IPS DF 6.9 (cell line): ENCODE measurements at regions not wholly inside any gene's neighbourhood (a gene's known extent, or its start where the extent isn't known, plus 50 kb on each side); places are given as distances from the start of the nearest gene placed in this dataset.

Source experiments
- DNase-seq: peaks from one replicate; pipeline ENCODE4 v3.0.0-alpha.2; 2013; ENCODE audit warnings: low read depth, low spot score
- H3K27ac ChIP-seq: one replicate; pipeline ENCODE4 v1.5.1; 2013; ENCODE audit warnings: low read length, control low read depth
- H3K27me3 ChIP-seq: 2 replicates; pipeline ENCODE4 v1.6.1; 2013; ENCODE audit warnings: mild to moderate bottlenecking, low read length; ENCODE audit not compliant: control insufficient read depth, insufficient read depth
- H3K36me3 ChIP-seq: 2 replicates; pipeline ENCODE4 v1.6.1; 2013; ENCODE audit warnings: low read length; ENCODE audit not compliant: control insufficient read depth, insufficient read depth
- H3K4me1 ChIP-seq: 2 replicates; pipeline ENCODE4 v1.6.1; 2013; ENCODE audit warnings: low read length; ENCODE audit not compliant: control insufficient read depth, insufficient read depth
- H3K4me3 ChIP-seq: 2 replicates; pipeline ENCODE4 v1.5.1; 2013; ENCODE audit warnings: mild to moderate bottlenecking, low read length
- H3K9me3 ChIP-seq: 2 replicates; pipeline ENCODE4 v1.6.1; 2013; ENCODE audit warnings: low read length, inconsistent platforms; ENCODE audit not compliant: control insufficient read depth, insufficient read depth
- WGBS: extraction: QIAGEN DNeasy Blood & Tissue Kit; methylation state at CpG from one replicate; pipeline ENCODE4 v1.1.7; 2013; ENCODE audit warnings: mixed read lengths, missing lambda C conversion rate; ENCODE audit not compliant: insufficient read length, insufficient coverage; 5-methylcytosine and 5-hydroxymethylcytosine counted together

DNA sequence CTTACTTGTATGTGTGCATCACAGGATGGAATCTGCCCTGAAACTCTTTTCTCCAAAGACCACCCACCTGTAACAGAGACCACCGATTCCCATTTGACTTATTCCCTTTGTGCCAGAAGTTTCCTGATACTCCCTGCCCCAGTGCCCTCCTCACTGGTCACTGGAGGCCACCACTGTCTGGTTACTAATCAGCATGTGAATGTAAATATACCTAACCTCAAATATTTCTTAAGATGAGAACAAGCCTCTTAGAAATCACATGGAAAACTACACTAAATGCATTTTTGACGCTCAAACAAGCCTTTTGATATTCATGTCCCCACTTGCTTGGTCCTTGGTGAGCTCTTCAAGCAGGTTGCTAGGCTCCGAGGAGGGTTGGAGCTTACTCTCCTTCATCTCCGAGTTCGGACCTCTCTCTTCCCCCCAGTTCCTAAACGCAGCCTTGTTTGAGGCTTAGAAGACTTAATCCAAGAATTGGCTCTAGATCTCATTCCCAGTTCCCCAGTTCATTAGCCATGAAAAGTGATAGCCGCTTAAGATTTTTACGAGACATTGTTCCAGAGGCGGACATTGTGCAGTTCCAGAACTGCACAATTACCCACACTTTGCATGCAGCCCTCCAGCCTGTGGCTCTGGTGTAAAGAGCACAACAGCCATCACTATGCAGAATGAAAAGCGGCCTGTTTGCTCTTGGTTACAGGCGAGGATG lies 579.2 kb upstream of the PSMD7 start:
- Histone ChIP-seq H3K4me3 (no peak overlapping the region), H3K36me3 (no peaks in the 10 kb centered on the region), H3K27me3 (no peaks in the 10 kb centered on the region), H3K9me3 (no peaks in the 10 kb centered on the region), H3K27ac (no peak overlapping the region), H3K4me1 (no peaks in the 10 kb centered on the region; the same call in 1 of the 2 replicates)
- DNase-seq: no peak
- no CpG with 5 or more reads among the region's 11 CpGs for WGBS

GRCh38 chr16:73714976-73715375 lies 581.6 kb upstream of the PSMD7 start:
- H3K36me3 ChIP-seq: no peaks in the 10 kb centered on the region
- whole genome bisulfite sequencing: no CpG with 5 or more reads among the region's 8 CpGs
- H3K4me3 ChIP-seq: no peak overlapping the region
- DNase-seq: no peak
- H3K27ac ChIP-seq: no peak overlapping the region
- H3K9me3 ChIP-seq: no peaks in the 10 kb centered on the region
- H3K27me3 ChIP-seq: no peaks in the 10 kb centered on the region
- H3K4me1 ChIP-seq: no peaks in the 10 kb centered on the region; the same call in 1 of the 2 replicates

DNA sequence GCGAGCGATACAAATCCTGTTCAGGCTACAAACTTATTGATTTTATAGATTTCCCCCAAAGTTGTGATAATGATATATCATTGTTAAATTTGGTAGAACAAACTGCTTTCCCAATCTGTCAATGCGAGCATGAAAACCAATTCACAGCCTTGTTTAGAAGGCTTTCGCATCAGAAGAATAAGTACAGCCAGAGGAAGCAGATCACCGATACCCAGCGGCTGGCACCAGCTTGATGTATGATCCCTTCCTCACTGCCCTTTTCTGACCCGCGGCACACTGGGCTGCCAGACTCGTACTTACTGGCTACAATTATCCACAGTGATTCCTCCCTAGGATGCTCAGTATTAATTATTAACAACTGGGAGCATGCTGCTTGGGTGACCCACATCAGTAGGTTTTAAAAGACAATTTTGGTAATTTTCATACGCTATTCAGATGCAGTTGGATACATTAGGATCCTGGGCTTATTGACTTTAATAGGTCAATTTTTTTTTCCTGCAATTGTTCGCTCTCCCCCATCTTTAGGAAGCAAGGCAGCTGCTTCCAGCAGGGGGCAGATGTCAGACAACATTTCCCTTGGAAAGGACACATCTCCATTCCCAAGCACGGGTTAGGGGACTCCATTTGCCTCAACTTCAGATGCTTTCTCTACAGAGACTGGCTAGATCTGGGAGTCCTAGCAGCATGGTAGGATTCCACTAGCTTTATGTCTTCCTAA lies 582.7 kb upstream of the PSMD7 start:
- no peak overlapping the region for H3K4me3 ChIP-seq
- WGBS: no CpG with 5 or more reads among the region's 12 CpGs
- H3K27me3 ChIP-seq: no peaks in the 10 kb centered on the region
- no peaks in the 10 kb centered on the region for H3K36me3 ChIP-seq
- no peaks in the 10 kb centered on the region; the same call in 1 of the 2 replicates for H3K4me1 ChIP-seq
- DNase-seq: no peak
- no peak overlapping the region for H3K27ac ChIP-seq
- H3K9me3 ChIP-seq: no peaks in the 10 kb centered on the region

DNA sequence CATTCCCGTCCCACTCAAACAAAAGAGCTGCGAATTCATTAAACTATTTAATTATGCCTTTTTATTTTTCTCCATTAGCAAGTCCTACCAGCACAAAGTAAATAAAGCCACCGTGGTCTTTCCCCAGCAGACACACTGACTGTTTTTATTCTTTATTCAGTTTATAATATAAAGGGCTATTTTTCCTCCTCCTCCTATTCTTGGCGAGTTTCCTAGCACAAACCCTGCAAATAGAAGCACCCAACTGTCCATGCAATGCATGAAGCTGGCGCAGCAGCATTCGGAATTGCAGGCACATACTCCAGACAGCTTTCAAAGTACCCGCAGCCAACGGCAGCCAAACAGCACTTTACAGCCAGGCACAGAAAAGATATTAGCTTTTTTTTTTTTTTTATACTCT lies 583.4 kb upstream of the PSMD7 start:
- no peaks in the 10 kb centered on the region for H3K9me3 ChIP-seq
- H3K36me3 ChIP-seq: no peaks in the 10 kb centered on the region
- no peak overlapping the region for H3K27ac ChIP-seq
- WGBS: no CpG with 5 or more reads among the region's 8 CpGs
- H3K4me3 ChIP-seq: no peak overlapping the region
- no peaks in the 10 kb centered on the region for H3K27me3 ChIP-seq
- H3K4me1 ChIP-seq: no peaks in the 10 kb centered on the region; the same call in 1 of the 2 replicates
- no peak for DNase-seq

DNA sequence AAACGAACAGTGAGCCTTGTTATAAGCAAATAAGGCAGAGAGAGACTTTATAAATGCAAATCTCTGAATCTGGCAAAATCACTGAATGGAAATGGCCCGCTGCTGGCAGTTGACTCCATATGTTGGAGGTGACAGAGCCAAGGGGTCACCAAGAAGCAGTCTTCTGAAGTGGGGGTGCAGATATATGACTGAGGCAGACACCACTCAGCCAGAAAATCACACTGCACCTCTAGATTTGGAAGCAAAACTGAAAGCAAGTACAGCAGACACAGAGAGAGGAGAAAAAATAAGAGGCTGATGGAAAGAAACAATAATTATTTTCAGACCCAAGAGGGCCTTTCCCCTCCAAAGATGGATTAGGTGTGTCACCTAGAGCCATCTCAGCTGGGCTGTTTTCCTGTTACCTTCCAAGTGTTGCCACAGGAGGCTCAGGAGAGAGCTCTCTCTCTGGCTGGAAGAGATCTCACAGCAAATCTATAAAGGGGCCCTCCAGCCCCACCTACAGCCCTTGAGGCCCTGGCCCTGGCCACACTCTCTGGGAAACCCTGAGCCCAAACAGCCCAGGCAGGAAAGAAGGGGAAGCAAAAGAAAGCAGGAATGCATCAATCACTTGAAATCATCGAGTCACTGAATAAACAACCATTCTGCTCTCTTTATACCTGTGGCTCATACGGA lies 585.1 kb upstream of the PSMD7 start:
- Histone ChIP-seq H3K4me1 (no peaks in the 10 kb centered on the region; the same call in 1 of the 2 replicates), H3K9me3 (no peaks in the 10 kb centered on the region), H3K4me3 (no peak overlapping the region), H3K27me3 (no peaks in the 10 kb centered on the region), H3K36me3 (no peaks in the 10 kb centered on the region), H3K27ac (no peak overlapping the region)
- no CpG with 5 or more reads among the region's 4 CpGs for WGBS
- DNase-seq: no peak

DNA sequence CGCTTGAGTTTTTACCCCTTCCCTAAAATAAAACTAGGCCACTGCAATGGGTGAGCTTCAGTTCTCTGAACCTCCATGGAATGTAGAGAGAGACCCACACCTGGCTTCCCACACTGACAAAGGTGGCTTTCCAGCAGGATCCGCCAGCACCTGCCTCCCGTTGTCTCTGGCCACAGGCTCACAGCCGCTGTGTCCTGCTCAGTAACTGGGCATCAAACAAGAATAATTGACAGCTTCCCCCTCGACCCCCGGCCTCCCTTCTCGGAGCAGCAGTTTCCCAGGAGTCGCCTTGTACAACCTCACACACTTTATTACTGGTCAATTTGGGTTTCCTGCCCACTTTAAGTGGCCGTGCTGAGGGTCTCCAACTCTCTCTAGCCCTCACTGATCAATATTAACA lies 586.1 kb upstream of the PSMD7 start:
- no peak for DNase-seq
- Histone ChIP-seq H3K27ac (no peak overlapping the region), H3K4me3 (no peak overlapping the region), H3K9me3 (no peaks in the 10 kb centered on the region), H3K36me3 (no peaks in the 10 kb centered on the region), H3K4me1 (no peaks in the 10 kb centered on the region; the same call in 1 of the 2 replicates), H3K27me3 (no peaks in the 10 kb centered on the region)
- WGBS: no CpG with 5 or more reads among the region's 9 CpGs

- Histone ChIP-seq H3K4me3 (no peak overlapping the region), H3K9me3 (no peaks in the 10 kb centered on the region), H3K4me1 (no peaks in the 10 kb centered on the region), H3K27ac (no peak overlapping the region), H3K36me3 (no peaks in the 10 kb centered on the region), H3K27me3 (no peaks in the 10 kb centered on the region)
- DNase-seq: no peak
- WGBS: no CpG with 5 or more reads among the region's 3 CpGs
Measured at GRCh38 chr16:73707863-73708262, 588.8 kb upstream of the PSMD7 start.

DNA sequence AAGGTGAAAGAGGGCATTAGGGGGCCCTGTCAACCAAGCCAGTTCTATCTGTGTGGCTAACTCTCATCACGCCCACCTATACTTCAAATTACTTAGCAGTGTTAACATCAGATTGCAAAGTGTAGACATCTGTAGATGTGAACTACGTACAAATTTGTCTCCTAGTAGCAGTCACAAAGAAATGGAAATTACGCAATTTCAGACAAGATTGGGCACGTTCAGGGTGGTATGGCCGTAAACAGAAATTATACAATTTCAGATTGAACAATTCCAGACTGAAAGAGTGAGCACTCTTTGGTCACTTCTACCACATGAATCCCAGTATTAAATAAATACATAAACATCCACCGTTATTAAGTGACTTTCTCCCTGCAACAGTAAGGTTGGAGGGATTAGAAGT lies 592.7 kb upstream of the PSMD7 start:
- no CpG with 5 or more reads among the region's 6 CpGs for WGBS
- no peaks in the 10 kb centered on the region for H3K4me1 ChIP-seq
- no peak overlapping the region for H3K4me3 ChIP-seq
- no peak for DNase-seq
- no peaks in the 10 kb centered on the region for H3K27me3 ChIP-seq
- H3K36me3 ChIP-seq: no peaks in the 10 kb centered on the region
- H3K27ac ChIP-seq: no peak overlapping the region
- no peaks in the 10 kb centered on the region for H3K9me3 ChIP-seq

DNA sequence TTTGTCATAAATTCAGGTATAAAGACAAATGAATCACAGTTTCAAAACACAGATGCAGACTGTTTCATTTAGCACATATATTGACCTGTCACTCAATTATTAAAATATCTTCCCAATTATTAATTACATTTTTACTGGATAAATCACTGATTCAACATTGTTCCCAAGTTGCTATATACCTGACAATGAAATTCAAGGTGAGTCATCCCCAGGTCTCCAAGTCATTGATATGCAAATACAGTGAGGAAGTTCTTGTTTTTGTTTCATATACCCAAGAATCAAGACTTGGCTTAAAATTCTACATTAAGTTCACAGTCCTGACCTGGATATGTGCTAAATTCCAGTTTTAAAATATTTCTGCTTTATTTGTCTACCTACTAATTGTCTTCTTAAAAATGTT lies 599.3 kb upstream of the PSMD7 start:
- no peaks in the 10 kb centered on the region for H3K9me3 ChIP-seq
- H3K27me3 ChIP-seq: no peaks in the 10 kb centered on the region
- no peaks in the 10 kb centered on the region for H3K4me1 ChIP-seq
- H3K4me3 ChIP-seq: no peak overlapping the region
- no peaks in the 10 kb centered on the region for H3K36me3 ChIP-seq
- no peak for DNase-seq
- no peak overlapping the region for H3K27ac ChIP-seq

- Histone ChIP-seq H3K27ac (no peak overlapping the region), H3K4me3 (no peak overlapping the region), H3K9me3 (no peaks in the 10 kb centered on the region), H3K4me1 (no peaks in the 10 kb centered on the region), H3K36me3 (no peaks in the 10 kb centered on the region), H3K27me3 (no peaks in the 10 kb centered on the region)
- no peak for DNase-seq
- WGBS: no CpG with 5 or more reads among the region's 3 CpGs
Measured at GRCh38 chr16:73692861-73693260, 603.8 kb upstream of the PSMD7 start.
